A673 (cell line): ENCODE measurements at regions not wholly inside any gene's neighbourhood (a gene's known extent, or its start where the extent isn't known, plus 50 kb on each side); places are given as distances from the start of the nearest gene placed in this dataset.

ENCODE experiments used
- BruUV-seq: library from RNA; stranded (reverse); fragments of 400-500 nt; replicated peaks from 2 replicates; lab custom pipeline; 2021; lab: Mats Ljungman, UMichigan
- CTCF ChIA-PET: fragments of 300-600 bp; sonication (Branson Sonifier 250); formaldehyde crosslinking; loops from one replicate; lab custom pipeline; 2022; ENCODE audit warnings: antibody characterized with exemption; lab: Charles Lee
- POLR2A ChIA-PET: fragments of 300-600 bp; sonication (Branson Sonifier 250); formaldehyde crosslinking; loops from one replicate; lab custom pipeline; 2022; ENCODE audit warnings: antibody characterized with exemption; ENCODE audit not compliant: low non-redundant PET; lab: Charles Lee
- DNase-seq: peaks from one replicate; pipeline ENCODE4 v3.0.0-alpha.2; 2015; ENCODE audit warnings: low spot score
- H3K27ac ChIP-seq: fragments of 200-600 bp; sonication (generic); 2 replicates; pipeline ENCODE4 v1.5.1; 2016; ENCODE audit warnings: mixed run types, low read depth, mild to moderate bottlenecking, mixed read lengths, antibody characterized with exemption, low read length; ENCODE audit not compliant: poor library complexity, severe bottlenecking
- H3K27me3 ChIP-seq: fragments of 200-600 bp; sonication (generic); replicated peaks from 2 replicates; pipeline ENCODE4 v1.6.1; 2017; ENCODE audit warnings: mixed run types, low read depth, mild to moderate bottlenecking, mixed read lengths, antibody characterized with exemption, low read length; ENCODE audit not compliant: insufficient read depth, poor library complexity
- H3K36me3 ChIP-seq: fragments of 200-600 bp; sonication (generic); 2 replicates; pipeline ENCODE4 v1.6.1; 2016; ENCODE audit warnings: mixed run types, mild to moderate bottlenecking, mixed read lengths, antibody characterized with exemption, low read length; ENCODE audit not compliant: insufficient read depth, poor library complexity, severe bottlenecking
- H3K4me1 ChIP-seq: fragments of 200-600 bp; sonication (generic); 2 replicates; pipeline ENCODE4 v1.6.1; 2017; ENCODE audit warnings: mixed run types, mild to moderate bottlenecking, mixed read lengths, antibody characterized with exemption, low read length; ENCODE audit not compliant: insufficient read depth, poor library complexity, severe bottlenecking
- H3K4me3 ChIP-seq: fragments of 200-600 bp; sonication (generic); 2 replicates; pipeline ENCODE4 v1.5.1; 2016; ENCODE audit warnings: low read depth, mixed run types, mild to moderate bottlenecking, mixed read lengths, low read length; ENCODE audit not compliant: poor library complexity, severe bottlenecking
- H3K9me3 ChIP-seq: fragments of 200-600 bp; sonication (generic); 2 replicates; pipeline ENCODE4 v1.6.1; 2016; ENCODE audit warnings: mixed run types, low read depth, mild to moderate bottlenecking, mixed read lengths, antibody characterized with exemption, low read length; ENCODE audit not compliant: poor library complexity, severe bottlenecking
- EZH2 ChIP-seq: fragments of 200-600 bp; sonication (generic); IDR thresholded peaks from 2 replicates; pipeline ENCODE4 v1.6.1; 2017; ENCODE audit warnings: borderline replicate concordance, low read depth, mild to moderate bottlenecking, mixed read lengths, antibody characterized with exemption, low read length; ENCODE audit not compliant: poor library complexity, severe bottlenecking
- intact Hi-C: fragments of 100-400 bp; cut with micrococcal nuclease; formaldehyde crosslinking; loops from one replicate; pipeline ENCODE4 v1.10.0; 2022; ENCODE audit not compliant: unreplicated experiment
- TF ChIP-seq, protein P1 (sequence below): fragments of 300-800, 200-600 bp; sonication (generic); conservative IDR thresholded peaks from 2 replicates; pipeline ENCODE4 v1.5.1; 2017; ENCODE audit warnings: low read depth, mild to moderate bottlenecking, antibody characterized with exemption, low read length, moderate library complexity, mixed read lengths

DNA sequence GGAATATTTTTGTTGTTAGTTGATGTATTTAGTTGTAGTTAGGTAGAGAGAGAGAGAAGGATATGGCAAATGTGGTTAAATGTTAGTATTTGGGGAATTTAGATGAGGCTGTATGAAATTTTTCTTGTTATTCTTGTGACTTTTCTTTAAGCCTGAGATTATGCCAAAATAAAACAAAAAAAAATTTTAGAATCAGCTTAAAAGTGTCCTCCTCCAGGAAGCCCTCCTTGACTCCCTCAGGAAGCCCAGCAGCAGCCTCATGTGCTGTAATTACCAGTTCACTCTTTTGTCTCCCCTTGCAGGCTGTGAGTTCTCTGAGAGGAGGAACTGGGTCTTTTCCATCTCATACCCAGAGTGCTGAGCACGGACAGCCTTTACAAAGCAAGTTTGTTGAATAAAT, 243.5 kb downstream of the TFCP2L1 start:
- ChIA-PET POLR2A (no interaction called here), CTCF (no interaction called here)
- BruUV-seq, result no TSS peak
- H3K36me3 ChIP-seq, result no peaks in the 10 kb centered on the region
- no peak for TF ChIP-seq EZH2
- TF ChIP-seq, protein P1, sequence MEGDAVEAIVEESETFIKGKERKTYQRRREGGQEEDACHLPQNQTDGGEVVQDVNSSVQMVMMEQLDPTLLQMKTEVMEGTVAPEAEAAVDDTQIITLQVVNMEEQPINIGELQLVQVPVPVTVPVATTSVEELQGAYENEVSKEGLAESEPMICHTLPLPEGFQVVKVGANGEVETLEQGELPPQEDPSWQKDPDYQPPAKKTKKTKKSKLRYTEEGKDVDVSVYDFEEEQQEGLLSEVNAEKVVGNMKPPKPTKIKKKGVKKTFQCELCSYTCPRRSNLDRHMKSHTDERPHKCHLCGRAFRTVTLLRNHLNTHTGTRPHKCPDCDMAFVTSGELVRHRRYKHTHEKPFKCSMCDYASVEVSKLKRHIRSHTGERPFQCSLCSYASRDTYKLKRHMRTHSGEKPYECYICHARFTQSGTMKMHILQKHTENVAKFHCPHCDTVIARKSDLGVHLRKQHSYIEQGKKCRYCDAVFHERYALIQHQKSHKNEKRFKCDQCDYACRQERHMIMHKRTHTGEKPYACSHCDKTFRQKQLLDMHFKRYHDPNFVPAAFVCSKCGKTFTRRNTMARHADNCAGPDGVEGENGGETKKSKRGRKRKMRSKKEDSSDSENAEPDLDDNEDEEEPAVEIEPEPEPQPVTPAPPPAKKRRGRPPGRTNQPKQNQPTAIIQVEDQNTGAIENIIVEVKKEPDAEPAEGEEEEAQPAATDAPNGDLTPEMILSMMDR, result no peak
- intact Hi-C loops, result no loop called here
- H3K4me1 ChIP-seq, result peaks cover 12% of the 10 kb centered on the region
- DNase-seq, result no peak
- no peak overlapping the region for H3K4me3 ChIP-seq
- H3K27ac ChIP-seq, result no peak overlapping the region
- H3K9me3 ChIP-seq, result no peaks in the 10 kb centered on the region
- no peaks in the 10 kb centered on the region for H3K27me3 ChIP-seq

DNA sequence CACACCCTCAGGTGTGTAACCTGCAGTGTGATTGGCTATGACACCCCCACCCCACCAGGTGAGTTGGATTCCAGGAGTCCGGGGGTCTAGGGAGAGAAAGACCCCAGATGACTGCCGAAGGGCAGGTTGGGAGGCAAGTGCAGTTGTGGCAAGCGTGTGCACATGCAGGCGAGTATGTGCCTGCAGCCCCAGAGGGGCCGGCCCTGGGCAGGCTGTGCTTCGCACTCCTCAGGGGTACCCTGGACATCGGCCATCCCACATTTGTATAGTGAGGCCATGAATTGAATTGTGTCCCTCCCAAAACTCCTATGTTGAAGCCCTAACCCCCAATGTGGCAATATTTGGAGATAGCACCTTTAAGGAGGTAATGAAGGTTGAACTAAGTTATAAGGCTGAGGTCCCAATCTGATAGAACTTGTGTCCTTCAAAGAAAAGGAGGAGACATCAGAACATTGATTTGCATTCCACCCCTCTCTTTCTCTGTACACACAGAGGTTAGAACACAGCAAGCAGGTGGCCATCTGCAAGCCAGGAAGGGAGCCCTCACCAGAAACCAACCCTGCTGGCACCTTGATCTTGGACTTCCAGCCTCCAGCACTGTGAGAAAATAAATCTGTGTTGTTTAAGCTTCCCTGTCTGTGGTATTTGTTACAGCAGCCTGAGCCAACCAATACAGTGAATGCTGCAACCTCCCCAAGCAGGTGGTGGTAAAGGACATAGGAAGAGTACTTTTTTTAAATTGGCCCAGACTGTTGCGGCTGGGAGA, 241.8 kb downstream of the TFCP2L1 start:
- TF ChIP-seq, protein P1, result no peak
- no peak for TF ChIP-seq EZH2
- no TSS peak for BruUV-seq
- Histone ChIP-seq H3K9me3 (no peaks in the 10 kb centered on the region), H3K27ac (no peak overlapping the region), H3K4me1 (peaks cover 12% of the 10 kb centered on the region), H3K27me3 (no peaks in the 10 kb centered on the region), H3K4me3 (no peak overlapping the region), H3K36me3 (no peaks in the 10 kb centered on the region)
- DNase-seq, result no peak
- intact Hi-C loops, result no loop called here
- ChIA-PET POLR2A (no interaction called here), CTCF (no interaction called here)

DNA sequence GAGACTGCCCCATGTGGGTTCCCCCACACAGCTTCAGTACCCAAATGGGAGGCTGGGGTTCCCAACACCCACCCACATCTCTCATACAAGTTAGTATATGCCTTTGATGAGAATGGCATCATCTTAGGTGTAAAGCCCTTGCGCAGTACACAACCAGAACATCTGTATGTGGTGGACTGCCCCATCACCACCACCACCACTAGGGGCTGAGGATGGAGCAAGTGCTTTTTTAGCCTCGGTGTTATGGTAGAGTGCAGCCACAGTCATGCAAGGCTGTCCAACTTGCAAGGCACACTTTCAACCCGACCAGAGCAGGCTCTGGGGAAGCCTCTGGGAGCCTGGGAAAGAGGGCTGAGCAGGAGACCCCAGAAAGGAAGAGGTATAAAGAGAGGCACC, 241.2 kb downstream of the TFCP2L1 start:
- TF ChIP-seq, protein P1, result no peak
- TF ChIP-seq EZH2, result no peak
- Histone ChIP-seq H3K9me3 (no peaks in the 10 kb centered on the region), H3K27ac (no peak overlapping the region), H3K4me1 (peaks cover 9% of the 10 kb centered on the region), H3K27me3 (no peaks in the 10 kb centered on the region), H3K36me3 (no peaks in the 10 kb centered on the region), H3K4me3 (no peak overlapping the region)
- DNase-seq, result no peak
- CTCF ChIA-PET, result no interaction called here
- POLR2A ChIA-PET, result no interaction called here
- intact Hi-C loops, result no loop called here
- BruUV-seq, result no TSS peak
